ENCODE measurements at regions not wholly inside any gene's neighbourhood (a gene's known extent, or its start where the extent isn't known, plus 50 kb on each side); places are given as distances from the start of the nearest gene placed in this dataset.

DNA sequence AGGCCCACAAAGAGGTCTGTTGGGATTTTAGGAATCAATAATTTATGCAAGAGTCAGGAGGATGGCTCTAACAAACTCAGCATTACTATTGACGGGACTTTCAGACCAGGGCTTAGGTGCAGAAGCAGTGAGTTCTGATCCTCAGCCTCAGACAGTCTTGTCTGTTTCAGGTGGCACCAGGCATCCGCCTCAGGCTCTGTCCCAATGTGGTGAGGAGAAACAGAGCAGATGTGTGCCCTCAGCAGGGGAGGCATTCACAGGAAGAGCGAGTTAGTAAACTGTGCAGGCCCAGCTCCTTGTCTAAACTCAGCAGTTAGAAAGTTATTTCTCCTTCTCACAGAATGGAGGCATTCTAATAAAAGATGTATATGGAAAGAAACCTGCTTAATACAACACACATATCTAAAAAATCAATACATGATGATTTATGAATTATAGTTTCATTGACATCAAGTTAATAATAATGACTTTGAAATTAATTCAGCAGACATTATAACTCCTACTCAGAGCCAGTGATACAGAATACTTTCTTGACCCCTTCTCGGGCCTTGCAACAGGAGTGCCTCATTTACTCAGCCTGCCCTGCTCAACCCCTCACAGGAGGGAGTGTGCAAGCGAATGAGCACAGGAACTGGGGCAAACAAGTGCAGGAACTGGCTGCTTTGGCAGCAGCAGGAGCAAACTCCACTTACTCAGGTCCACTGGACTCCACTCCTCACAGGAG, 202.8 kb upstream of the SMIM31 start:
- Histone ChIP-seq H4K20me1 (ENCODE audit: insufficient read depth, low read length) (no peaks in the 10 kb centered on the region), H3K9me3 (replicated peaks; ENCODE audit: insufficient read depth, low read length) (no peaks in the 10 kb centered on the region), H3K9ac (ENCODE audit: low read length) (no peak overlapping the region), H3K4me1 (ENCODE audit: low read length) (no peaks in the 10 kb centered on the region), H3K4me2 (ENCODE audit: low read depth, low read length) (no peak overlapping the region), H3K9me2 (replicated peaks; ENCODE audit: insufficient read depth, low read length) (no peaks in the 10 kb centered on the region), H3K27ac (ENCODE audit: low read length) (no peak overlapping the region), H3F3A (ENCODE audit: insufficient read depth, low read length) (no peaks in the 10 kb centered on the region), H3K79me2 (ENCODE audit: low read length) (no peaks in the 10 kb centered on the region), H2AFZ (ENCODE audit: low read length) (no peak overlapping the region), H3K27me3 (replicated peaks; ENCODE audit: insufficient read depth, low read length) (no peaks in the 10 kb centered on the region), H3K36me3 (replicated peaks; ENCODE audit: insufficient read depth, low read length) (no peaks in the 10 kb centered on the region), H3K4me3 (ENCODE audit: low read length) (no peak overlapping the region)
- no peak for TF ChIP-seq EZH2phosphoT487 (IDR thresholded peaks at IDR 0.05; ENCODE audit: low read length)
- TF ChIP-seq, protein P1, sequence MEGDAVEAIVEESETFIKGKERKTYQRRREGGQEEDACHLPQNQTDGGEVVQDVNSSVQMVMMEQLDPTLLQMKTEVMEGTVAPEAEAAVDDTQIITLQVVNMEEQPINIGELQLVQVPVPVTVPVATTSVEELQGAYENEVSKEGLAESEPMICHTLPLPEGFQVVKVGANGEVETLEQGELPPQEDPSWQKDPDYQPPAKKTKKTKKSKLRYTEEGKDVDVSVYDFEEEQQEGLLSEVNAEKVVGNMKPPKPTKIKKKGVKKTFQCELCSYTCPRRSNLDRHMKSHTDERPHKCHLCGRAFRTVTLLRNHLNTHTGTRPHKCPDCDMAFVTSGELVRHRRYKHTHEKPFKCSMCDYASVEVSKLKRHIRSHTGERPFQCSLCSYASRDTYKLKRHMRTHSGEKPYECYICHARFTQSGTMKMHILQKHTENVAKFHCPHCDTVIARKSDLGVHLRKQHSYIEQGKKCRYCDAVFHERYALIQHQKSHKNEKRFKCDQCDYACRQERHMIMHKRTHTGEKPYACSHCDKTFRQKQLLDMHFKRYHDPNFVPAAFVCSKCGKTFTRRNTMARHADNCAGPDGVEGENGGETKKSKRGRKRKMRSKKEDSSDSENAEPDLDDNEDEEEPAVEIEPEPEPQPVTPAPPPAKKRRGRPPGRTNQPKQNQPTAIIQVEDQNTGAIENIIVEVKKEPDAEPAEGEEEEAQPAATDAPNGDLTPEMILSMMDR (IDR thresholded peaks at IDR 0.05; ENCODE audit: low read length), result no peak
- TF ChIP-seq EZH2 (optimal IDR thresholded peaks at IDR 0.05; ENCODE audit: low read depth, low read length), result no peak
- DNase-seq, result no peak

- Histone ChIP-seq H3K27ac (ENCODE audit: low read length) (no peak overlapping the region), H3K4me1 (ENCODE audit: low read length) (no peaks in the 10 kb centered on the region), H3K9me2 (replicated peaks; ENCODE audit: insufficient read depth, low read length) (no peaks in the 10 kb centered on the region), H3F3A (ENCODE audit: insufficient read depth, low read length) (no peaks in the 10 kb centered on the region), H3K4me3 (ENCODE audit: low read length) (no peak overlapping the region), H3K27me3 (replicated peaks; ENCODE audit: insufficient read depth, low read length) (no peaks in the 10 kb centered on the region), H3K9me3 (replicated peaks; ENCODE audit: insufficient read depth, low read length) (no peaks in the 10 kb centered on the region), H3K36me3 (replicated peaks; ENCODE audit: insufficient read depth, low read length) (no peaks in the 10 kb centered on the region), H2AFZ (ENCODE audit: low read length) (no peak overlapping the region), H3K79me2 (ENCODE audit: low read length) (no peaks in the 10 kb centered on the region), H3K4me2 (ENCODE audit: low read depth, low read length) (no peak overlapping the region), H4K20me1 (ENCODE audit: insufficient read depth, low read length) (no peaks in the 10 kb centered on the region), H3K9ac (ENCODE audit: low read length) (no peak overlapping the region)
- DNase-seq, result no peak
- TF ChIP-seq EZH2phosphoT487 (IDR thresholded peaks at IDR 0.05; ENCODE audit: low read length) (no peak), EZH2 (optimal IDR thresholded peaks at IDR 0.05; ENCODE audit: low read depth, low read length) (no peak)
- TF ChIP-seq, protein P1 (IDR thresholded peaks at IDR 0.05; ENCODE audit: low read length), result no peak
These were observed 202.3 kb upstream of the SMIM31 start for GRCh38 chr4:164551713-164552040.

DNA sequence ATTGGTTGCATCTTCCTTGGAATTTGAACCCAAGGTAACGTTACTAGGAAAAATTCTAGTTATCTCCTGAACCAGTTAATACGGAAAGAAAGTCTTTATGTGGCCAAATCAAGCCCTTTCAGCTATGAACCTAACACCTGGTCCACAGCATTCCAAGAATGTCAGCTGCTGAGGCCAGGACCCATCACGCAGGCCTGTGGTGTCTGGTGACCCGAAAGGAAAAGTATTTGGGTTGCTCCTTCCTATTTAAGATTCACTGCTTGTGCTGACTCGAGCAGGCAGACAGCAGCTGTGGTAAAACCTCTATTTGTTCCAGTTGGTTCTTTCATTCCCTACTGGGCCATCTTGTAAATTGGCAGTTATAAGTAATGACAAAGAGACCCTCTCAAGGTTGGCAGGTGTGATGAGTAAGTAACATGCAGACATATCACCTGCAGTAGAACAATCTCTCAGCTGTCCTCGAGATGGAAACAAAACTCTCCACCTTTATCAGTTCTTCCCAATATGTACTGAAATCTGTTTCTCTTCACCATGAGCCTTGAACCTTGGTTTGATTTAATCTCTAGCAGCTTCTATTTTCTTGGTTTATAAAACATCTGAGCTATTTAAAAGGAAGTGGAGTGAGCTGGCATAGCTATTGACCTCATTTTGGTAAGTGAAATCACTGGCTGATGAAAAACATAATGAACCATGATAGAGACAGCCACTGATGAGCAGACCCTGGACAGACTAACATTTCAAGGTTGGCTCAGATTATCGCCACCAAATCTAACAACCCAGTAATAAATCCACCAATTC, 182.1 kb upstream of the SMIM31 start:
- peak; percentile 77 for DNase-seq
- H3F3A ChIP-seq (ENCODE audit: insufficient read depth, low read length), result peaks cover 12% of the 10 kb centered on the region
- H3K36me3 ChIP-seq (replicated peaks; ENCODE audit: insufficient read depth, low read length), result no peaks in the 10 kb centered on the region
- H3K4me3 ChIP-seq (ENCODE audit: low read length), result peak overlapping the region; percentile 5; the same call in 1 of the 2 replicates
- peak overlapping the region; percentile 13; the same call in 1 of the 2 replicates for H3K27ac ChIP-seq (ENCODE audit: low read length)
- H3K9me2 ChIP-seq (replicated peaks; ENCODE audit: insufficient read depth, low read length), result no peaks in the 10 kb centered on the region
- H2AFZ ChIP-seq (ENCODE audit: low read length), result no peak overlapping the region
- H3K4me2 ChIP-seq (ENCODE audit: low read depth, low read length), result peak overlapping the region; percentile 40
- H3K9me3 ChIP-seq (replicated peaks; ENCODE audit: insufficient read depth, low read length), result no peaks in the 10 kb centered on the region
- H3K27me3 ChIP-seq (replicated peaks; ENCODE audit: insufficient read depth, low read length), result no peaks in the 10 kb centered on the region
- no peaks in the 10 kb centered on the region for H4K20me1 ChIP-seq (ENCODE audit: insufficient read depth, low read length)
- TF ChIP-seq, protein P1 (IDR thresholded peaks at IDR 0.05; ENCODE audit: low read length), result no peak
- TF ChIP-seq EZH2 (optimal IDR thresholded peaks at IDR 0.05; ENCODE audit: low read depth, low read length), result no peak
- TF ChIP-seq EZH2phosphoT487 (IDR thresholded peaks at IDR 0.05; ENCODE audit: low read length), result no peak
- no peaks in the 10 kb centered on the region for H3K79me2 ChIP-seq (ENCODE audit: low read length)
- H3K9ac ChIP-seq (ENCODE audit: low read length), result no peak overlapping the region
- H3K4me1 ChIP-seq (ENCODE audit: low read length), result peaks cover 29% of the 10 kb centered on the region
